ENCODE measurements at regions not wholly inside any gene's neighbourhood (a gene's known extent, or its start where the extent isn't known, plus 50 kb on each side); places are given as distances from the start of the nearest gene placed in this dataset.
A peak's percentile ranks its signal among the peaks of the same experiment; 100 is the strongest.

DNA sequence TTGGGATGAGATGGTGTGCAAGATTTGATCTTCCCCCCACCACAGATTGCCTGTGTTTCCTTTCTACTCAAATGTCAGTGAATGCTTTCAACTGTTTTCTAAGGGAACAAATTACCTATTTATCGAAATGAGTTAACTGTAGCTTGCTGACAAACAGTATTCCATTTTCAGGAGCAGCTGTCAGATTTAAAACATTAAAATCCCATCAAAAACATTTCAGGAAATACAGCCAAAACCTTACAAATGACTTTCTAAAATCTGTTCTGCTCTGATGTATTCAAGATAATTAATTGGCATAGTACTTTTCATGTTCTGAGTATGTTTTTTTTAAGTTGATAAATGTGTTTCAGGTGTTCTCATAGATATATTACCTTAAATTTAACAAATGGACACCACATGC lies 158.0 kb upstream of the DMRTA1 start:
- no peak for DNase-seq

DNA sequence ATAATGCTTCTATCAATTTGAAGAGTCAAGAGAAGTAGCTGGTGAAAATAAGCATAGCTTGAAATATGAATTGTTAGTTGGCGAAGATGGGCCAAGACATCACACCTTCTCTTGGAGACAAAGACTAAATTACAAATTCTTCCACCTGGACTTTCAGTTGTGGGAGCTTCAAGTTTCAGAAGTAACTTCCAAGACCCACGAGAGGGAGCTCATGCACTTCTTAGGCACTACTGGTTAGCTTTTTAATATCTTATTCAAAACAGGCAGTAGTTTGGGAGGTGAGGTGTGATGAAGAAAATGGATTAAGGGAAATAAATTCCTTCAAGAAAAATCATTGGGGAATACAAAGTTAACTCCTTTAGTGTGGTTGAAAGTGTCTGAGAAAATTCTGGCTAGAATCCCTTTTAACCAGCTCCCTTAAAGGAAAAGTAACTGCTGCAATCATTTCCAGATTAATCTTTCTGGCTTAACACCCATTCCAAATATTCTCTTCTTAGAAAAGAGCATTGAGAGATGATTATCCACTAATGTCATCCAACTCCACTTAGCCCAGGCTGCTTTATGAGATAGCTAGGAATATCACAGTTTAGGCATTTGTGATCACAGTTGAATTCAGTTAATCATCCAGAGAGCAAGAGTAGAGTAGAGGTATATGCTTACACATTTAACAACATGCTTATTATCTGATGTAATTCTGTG lies 139.5 kb upstream of the DMRTA1 start:
- DNase-seq, result peak in 1 of 5 experiments; percentile 10

- DNase-seq, result no peak
Measured at GRCh38 chr9:22308177-22308576, 138.4 kb upstream of the DMRTA1 start.

- DNase-seq, result no peak
Measured at GRCh38 chr9:22316645-22317044, 130.0 kb upstream of the DMRTA1 start.

GRCh38 chr9:22331533-22331932 lies 115.1 kb upstream of the DMRTA1 start:
- DNase-seq, result no peak

DNA sequence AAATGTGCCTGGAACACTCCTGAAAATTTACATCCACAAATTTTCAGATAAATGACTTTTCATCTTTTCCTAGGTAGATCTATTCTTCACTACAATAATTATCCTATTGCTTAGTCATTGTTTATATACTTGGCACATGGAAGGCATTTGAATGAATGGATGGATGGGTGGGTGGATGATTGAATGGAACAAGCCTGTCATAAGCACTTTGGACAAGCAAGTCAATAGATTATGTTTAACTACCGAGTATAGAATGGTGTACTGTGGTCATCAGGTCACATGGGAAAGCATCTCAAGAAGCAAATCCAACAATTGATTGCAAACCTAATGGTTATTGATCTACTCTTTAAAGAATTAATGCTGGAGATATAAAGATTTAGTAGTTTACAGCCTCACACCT lies 114.4 kb upstream of the DMRTA1 start:
- DNase-seq, result no peak

- DNase-seq, result no peak
Measured at GRCh38 chr9:22337261-22337660, 109.4 kb upstream of the DMRTA1 start.

DNA sequence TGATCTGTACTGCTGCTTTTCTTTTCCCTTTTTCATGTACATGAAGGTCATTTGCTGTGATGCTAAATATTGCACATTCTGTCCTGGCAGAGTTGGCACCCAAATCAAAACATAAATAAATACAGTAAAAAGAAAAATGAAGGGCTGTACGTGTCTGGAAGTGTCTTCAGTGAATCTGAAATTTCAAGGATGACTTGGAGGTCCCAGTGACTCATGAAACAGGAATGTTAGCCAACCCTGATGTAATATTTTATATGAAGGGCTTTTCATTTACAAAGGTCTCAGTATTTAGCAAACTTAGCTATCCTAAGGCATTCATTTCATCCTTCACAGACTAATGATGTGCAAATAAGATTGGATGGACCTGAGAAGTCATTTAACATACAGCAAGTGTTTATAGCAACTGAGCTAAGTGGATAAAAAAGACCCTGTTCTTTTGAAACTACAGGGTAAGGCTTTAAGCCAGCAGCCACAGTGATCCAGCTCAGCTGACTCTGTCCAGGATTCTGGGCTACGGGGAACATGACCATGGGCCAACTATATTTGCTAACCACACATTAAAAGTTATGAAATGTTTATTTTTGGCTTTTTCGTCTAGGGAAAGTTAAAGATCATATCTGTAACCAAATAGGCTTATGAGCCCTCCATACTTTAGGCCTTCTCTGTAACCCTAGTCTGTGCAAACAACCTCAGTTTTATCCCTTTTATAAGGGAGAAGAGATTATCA lies 104.0 kb upstream of the DMRTA1 start:
- DNase-seq, result no peak

GRCh38 chr9:22343218-22343611 lies 103.4 kb upstream of the DMRTA1 start:
- no peak for DNase-seq

GRCh38 chr9:22354699-22355384 lies 91.8 kb upstream of the DMRTA1 start:
- no peak for DNase-seq

GRCh38 chr9:22356985-22357384 lies 89.6 kb upstream of the DMRTA1 start:
- no peak for DNase-seq

DNA sequence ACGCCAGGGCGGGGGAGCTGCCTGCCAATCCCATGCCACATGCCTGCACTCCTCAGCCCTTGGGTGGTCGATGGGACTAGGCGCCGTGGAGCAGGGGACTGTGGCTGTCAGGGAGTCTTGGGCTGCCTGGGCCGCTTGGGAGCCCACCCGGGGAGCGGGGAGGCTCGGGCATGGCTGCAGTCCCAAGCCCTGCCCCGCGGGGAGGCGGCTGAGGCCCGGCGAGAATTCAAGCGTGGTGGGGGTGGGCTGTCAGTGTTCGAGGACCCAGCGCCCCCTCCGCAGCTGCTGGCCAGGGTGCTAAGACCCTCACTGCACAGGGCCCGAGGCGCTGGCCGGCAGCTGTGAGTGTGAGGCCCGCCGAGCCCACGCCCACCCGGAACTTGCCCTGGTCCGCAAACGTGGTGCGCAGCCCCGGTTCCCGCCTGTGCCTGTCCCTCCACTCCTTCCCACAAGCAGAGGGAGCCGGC lies 83.2 kb upstream of the DMRTA1 start:
- DNase-seq, result peak in 1 of 5 experiments; percentile 7

DNA sequence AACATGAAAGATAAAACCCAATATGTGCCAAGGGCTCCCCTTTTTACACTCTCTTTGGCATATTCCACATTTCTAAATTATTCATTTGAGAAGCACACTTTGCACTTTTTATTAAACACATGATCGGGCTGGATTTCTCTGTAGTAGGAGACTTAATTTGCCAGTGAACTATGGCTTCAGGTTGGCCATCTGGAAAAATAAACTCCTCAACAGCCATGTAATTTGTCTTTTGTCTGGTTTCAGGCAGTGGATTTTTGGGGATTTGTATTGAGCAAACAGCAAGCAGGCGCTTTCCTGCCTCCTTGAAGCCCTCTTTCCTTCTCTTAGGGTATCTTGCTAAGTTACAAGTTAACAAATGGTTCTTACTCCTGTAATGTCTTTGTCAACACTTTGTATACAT lies 73.0 kb upstream of the DMRTA1 start:
- no peak for DNase-seq

DNA sequence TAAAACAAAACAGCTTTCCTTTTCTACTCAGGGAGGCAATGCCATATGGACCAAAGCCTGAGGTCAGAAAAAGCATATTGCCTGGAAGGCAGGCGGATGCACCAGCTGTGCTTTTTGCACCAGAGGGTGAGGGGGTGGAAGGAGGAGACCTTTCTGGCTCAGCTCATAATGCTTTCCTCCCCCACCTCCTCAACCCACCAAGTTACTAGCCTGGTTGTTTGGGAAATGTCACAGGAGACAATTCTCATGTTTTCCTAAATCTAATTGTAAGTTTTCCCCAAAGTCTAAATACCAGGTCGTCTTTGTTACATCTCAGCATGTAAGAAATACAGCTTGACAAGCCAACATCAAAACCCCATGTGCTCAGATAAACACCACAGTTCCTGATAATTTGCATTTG lies 72.6 kb upstream of the DMRTA1 start:
- DNase-seq, result no peak

DNA sequence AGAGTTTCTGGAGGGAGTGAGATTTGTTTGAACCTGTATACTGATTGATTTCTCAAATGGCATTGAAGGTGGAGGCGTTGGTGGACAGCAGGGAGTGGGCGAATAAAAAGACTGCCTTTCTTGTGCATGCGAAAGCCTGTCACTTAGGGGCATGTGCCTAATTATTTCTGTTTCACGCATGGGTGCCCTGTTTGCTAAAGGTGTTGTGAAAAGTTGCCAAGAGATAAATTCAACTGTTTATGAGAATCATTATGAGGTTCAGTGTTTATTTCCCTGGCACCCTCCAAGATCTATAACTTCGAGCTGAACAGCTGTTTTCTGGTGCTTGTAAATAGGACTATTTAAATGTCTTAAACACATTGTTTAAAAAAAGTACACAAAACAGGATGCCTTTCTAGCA lies 67.4 kb upstream of the DMRTA1 start:
- DNase-seq, result no peak

DNA sequence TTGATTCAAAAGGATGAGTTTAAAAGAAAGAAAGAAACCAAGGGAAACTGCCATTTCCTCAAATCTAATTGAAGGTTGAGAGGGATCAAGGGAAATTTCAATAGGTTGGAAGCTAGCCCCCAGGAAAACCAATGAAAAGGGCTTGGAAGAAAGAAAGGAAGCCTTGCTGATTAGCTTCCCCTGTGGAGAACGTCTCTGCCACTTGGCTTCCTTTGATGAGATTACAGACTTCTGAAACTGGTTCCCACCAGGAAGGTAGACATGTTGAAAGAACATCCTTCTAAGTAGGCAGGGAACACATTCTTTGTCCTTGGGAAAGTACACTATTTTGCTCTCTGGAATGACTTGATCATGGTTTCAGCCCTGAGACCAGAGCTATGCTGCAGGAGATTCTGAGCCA lies 65.5 kb upstream of the DMRTA1 start:
- DNase-seq, result no peak

- DNase-seq, result no peak
Measured at GRCh38 chr9:22382331-22382730, 64.3 kb upstream of the DMRTA1 start.

GRCh38 chr9:22383718-22384117 lies 62.9 kb upstream of the DMRTA1 start:
- no peak for DNase-seq

DNA sequence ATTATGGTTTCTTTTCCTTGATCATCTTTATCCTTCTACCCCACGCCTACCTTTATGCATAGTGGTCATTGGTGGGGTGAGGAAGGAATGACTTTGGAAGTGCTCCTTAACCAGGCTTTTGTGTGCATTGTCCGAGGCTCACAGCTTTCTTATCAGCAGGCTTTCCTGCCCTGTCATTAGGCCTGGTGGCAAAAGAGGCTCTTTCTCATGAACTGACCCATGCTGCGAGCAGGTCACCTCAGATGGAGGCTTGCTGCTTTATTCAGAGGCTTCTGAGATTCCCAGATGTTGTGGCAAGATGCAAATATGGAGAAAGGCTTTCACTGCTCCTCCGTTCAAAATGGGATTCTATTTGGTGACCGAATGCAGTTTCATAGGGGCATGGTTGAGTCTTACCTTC lies 57.4 kb upstream of the DMRTA1 start:
- no peak for DNase-seq

GRCh38 chr9:22392523-22392922 lies 54.1 kb upstream of the DMRTA1 start:
- no peak for DNase-seq

- no peak for DNase-seq
Measured at GRCh38 chr9:22395687-22396141, 50.9 kb upstream of the DMRTA1 start.
